ENCODE measurements at regions not wholly inside any gene's neighbourhood (a gene's known extent, or its start where the extent isn't known, plus 50 kb on each side); places are given as distances from the start of the nearest gene placed in this dataset.

DNA sequence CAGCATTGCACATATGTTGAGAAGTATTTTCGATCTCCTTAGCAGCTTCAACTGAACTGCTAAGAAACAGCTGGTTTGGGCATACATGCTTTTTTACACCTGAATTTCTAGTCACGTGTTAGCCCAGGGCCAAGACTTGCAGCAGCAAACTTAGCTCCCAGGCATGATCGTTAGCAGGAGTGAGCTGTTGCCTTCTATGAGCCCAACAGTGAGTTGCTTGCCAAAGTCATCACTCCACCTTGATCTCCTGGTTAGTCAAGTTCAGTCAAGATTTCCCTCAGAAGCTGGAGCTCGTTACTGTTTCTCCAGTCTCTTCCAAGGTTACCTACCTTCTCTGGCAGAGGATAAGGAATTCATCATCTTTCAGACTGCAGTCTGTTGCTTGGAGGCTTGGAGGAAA lies 100.4 kb upstream of the SEMA6D start:
- DNase-seq (ENCODE audit: low read depth in 2 of 2) = no peak

DNA sequence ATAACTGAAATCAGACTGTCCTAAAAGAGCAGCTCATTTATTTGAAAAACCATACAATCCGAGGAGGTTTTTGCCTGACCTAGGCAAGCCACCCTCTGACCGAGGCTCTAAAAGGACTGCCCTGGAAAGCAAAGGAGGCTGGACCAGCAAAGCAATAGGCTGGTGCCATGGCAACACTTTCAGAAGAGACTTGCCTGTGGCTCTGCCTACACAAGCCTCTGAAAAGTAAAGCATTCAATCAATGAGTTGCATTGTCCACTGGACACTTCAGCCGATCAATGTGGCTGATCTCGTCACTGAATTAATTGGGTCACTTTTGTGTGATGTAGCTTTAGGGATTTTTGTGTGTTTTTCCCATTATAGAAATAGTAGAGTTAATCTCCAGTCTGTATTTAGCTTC lies 99.1 kb upstream of the SEMA6D start:
- no peak for DNase-seq (ENCODE audit: low read depth in 2 of 2)

DNA sequence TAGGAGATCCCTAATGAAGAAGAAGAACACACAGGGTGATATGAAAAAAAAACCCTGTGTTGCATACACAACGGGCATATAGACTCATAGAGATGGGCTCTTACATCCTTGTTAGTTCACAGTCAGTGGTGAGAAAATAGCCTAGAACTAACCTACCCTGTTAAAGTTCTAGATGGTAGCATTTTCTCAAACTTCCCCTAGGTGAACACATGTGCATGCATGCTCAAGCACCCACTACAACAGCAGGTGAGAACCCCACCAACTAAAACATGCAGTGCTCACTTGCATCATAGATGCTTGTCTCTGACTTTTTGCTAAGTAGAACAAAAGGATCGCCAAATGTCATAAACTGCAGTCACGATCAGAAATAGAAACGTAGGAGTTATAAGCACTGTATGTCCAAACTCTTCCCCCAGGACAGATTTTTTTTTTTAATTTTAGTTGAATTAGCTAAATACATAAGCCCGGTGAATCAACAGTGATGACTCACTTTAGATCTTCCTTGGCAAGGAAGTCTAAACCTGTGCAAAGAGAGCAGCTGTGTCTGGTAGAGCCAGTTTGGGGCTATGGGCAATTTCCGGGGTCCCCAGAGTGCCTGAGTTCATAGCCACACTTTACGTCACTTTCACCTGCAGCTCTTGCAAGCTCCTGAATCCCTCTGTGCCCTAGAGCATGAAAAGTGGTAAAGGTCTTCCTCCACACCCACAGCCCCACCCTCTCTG lies 96.2 kb upstream of the SEMA6D start:
- DNase-seq (ENCODE audit: low read depth in 2 of 2) = no peak

DNA sequence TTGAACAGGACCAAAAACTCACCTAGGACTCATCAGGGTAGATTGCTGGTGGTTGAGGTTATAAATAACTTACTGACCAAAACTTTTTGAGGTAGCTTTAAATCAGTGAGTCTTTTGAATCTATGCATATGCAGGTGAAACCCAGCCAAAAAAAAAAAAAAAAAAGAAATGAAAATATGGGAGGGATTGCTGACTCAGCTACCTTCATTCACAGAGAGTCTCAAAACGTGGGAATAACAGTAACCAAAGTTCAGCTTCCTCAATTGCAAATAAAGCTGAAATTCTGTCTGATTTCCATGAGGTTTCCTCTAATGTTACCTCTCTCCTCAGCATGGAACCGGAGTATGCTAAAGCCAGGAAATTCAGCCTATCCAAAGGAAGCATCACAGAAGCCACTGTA lies 95.2 kb upstream of the SEMA6D start:
- DNase-seq (ENCODE audit: low read depth in 2 of 2) = no peak

DNA sequence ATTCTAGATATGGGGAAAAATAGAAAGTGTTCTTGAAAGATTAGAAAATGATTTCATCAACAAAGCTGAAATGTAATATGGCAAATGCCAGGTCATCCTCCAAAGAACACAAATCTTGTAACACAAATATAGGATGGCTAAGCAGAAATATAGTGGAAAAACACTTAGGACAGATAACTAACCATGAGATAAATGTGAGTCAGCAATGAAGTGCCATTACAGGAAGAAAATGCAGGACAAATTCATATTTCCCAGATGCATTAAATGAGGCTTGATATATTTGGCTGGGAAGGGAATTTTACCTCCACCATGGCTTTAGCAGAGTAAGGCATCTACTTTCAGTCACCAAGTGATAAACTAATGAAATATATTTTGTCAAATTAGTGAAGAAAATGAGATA lies 92.8 kb upstream of the SEMA6D start:
- DNase-seq (ENCODE audit: low read depth in 2 of 2) = no peak

DNA sequence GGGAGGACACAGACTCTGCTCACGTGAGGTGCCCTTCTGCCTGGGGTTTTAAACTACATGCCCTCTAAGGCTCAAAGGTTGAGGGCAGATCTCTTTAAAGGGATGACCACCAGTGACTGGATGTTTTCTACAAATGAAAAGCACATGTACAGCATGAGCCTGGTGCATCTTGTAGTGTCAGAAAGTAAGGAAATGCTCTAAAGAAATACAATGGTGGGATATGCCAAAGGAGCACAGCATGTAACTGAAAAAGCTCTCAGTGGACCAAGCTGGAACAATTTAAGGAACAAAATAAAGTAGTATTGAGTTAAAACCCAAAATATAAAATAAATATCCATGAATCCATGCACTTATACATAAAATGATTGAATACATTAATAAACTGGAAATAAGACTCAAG lies 78.3 kb upstream of the SEMA6D start:
- no peak for DNase-seq (ENCODE audit: low read depth in 2 of 2)

DNA sequence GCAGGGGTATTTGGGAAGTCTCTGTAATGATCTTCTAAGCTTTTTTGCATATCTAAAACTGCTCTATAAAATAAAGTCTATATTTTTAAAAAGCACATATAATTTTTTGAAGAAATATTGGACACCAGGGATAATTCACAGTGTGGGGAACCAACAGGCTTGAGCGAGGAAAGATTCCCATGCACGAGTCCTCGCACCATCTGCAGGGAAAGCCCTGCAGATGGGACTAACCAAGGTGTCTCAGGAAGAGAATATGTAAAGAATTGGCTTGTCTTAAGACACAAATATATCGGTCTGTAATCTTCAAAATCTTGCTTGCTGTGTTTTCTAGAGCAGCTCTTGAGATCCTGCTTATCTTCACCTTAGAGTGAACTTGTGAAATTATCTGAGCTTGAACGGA lies 77.2 kb upstream of the SEMA6D start:
- DNase-seq (ENCODE audit: low read depth in 2 of 2) = no peak

DNA sequence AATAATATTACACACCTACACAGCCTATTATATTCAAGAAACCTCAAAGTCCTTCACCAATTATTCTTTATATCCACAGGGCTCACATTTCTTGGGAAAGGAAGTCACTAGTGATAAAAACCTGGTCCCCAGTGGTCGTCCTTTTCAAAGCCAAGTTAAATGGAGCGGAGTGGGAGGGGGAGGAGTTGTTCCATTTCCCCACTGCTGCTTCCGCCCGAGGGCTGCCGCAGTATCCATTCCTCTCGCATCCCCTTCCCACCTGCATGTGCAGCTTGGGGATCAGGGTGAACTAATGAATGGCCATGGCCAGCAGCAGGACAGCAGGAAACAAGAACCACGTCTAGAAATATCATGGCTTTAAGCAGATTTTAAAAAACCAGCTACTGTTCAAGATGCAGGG lies 76.4 kb upstream of the SEMA6D start:
- no peak for DNase-seq (ENCODE audit: low read depth in 2 of 2)

DNA sequence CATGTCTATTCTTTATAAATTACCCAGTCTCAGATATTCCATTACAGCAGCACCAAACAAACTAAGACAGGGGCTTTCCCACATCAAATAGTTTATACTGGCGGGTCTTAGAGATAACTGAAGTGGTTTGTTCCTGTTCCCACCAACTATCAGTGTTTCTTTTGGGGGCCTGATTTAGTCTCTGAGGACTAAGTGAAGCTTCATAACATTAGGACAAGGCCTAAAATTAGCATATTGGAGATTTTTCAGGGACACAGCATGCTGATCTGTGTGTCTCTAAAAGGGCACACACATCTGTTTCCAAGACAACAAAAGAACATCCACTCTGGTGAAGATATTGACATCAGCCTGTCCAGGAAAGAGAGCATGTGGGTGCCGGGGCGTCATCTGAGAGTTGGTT lies 72.6 kb upstream of the SEMA6D start:
- no peak for DNase-seq (ENCODE audit: low read depth in 2 of 2)

DNA sequence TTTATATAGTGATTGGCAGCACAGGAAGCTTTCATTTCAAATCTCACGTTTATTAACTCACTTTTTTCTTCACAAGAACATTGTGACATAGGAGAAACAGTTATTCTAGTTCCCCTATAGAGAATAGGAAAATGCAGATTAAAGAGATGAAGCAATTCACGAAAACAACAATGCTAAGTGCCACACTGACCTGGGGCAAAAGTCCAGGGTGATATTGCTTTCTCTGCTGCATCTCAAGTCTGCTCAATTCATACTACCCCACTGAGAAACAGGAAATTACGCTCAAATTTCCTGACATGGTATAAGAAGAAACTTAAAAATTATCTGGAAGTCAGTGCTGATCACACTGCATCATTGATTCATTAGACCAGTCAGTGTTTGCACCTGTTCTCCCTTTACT lies 66.7 kb upstream of the SEMA6D start:
- DNase-seq (ENCODE audit: low read depth in 2 of 2) = no peak

DNA sequence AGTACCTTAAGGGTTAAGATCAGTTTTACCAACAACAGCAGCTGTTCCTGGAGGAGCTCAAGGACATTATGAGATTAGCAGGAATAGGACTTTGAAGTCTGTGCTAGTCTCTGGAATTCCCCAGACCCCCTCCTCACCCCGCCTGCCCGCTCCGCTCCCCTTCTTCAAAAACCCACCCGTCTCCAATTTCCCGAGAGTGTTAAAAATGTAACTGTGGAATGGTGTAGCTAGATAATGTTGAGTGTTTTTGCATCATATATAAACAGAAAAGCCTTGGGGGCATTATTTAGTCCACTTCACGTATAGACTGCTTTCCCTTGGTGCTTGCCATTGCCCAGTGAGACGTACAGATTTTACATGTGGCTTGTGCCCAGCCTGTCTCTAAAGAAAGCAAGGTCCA lies 65.0 kb upstream of the SEMA6D start:
- DNase-seq (ENCODE audit: low read depth in 2 of 2) = no peak

DNA sequence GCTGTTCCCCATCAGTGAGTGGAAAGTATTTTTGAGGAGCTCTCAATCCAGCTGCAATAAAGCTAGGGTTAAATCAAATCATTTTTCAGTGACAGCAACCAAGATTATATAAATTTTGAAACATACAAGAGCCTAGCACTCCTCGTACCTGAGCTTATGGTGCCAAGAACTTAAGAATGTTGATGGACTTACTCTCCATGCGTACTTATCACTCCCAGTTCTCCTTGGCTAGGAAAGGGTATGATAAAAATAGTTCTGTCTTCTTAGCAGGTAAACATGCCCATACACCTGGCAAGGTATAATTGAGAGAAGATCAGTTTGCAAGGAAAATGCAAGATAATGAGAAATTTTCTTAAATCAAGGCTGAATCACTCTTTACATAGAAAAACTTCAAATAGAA lies 64.5 kb upstream of the SEMA6D start:
- no peak for DNase-seq (ENCODE audit: low read depth in 2 of 2)

DNA sequence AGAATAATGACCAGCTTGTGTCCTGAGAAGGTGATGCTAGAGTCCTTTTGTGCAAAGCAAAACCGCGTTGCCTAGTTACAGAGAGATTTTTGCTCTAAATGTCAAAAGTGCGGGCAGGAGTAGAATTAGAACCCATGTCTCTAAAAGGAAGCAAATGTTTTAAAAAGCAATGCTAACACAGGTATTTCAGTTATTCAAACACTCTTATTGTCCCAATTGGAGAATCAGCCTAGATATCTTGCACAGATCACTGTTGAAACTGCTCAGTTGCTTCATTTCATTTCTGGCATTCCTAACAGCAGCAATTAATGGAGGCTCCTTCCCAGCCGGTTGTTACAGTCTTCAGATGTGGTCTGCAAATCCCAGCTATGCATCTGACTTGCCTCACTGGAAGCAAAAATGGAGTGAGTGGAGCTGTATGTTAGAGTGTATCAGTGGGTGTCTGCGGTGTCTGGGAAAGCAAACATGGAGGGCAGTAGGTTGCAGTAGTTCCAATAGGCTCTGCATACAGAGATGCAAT lies 55.6 kb upstream of the SEMA6D start:
- no peak for DNase-seq (ENCODE audit: low read depth in 2 of 2)

DNA sequence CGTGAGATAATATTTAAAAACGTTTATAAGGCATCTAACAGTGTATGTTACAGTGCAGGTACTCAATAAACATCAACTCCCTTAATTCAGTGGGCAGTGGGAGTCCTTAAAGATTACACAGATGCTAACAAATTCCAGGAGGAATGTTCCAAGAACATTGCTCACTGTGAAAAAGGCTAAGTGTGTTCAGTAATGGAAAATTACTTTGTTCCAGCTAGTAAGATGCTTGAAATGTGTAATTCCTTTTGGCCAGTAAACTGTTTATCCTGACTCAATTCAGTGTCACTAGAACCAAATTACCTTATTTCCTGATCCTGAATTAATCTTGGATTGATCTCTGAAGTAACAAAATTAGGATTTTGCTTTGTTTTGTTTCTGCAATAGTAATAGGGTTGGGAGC lies 54.2 kb upstream of the SEMA6D start:
- DNase-seq (ENCODE audit: low read depth in 2 of 2) = no peak
